ENCODE measurements at regions not wholly inside any gene's neighbourhood (a gene's known extent, or its start where the extent isn't known, plus 50 kb on each side); places are given as distances from the start of the nearest gene placed in this dataset.

- H3K4me2 ChIP-seq, result no peak overlapping the region
- H3K27ac Mint-ChIP-seq, result no peak overlapping the region
- H3K4me3 Mint-ChIP-seq, result no peak overlapping the region
- ATAC-seq (no peak), DNase-seq (ENCODE audit: low spot score) (no peak)
- H3K27ac ChIP-seq (ENCODE audit: low read depth), result no peak overlapping the region
- H3K4me1 ChIP-seq (ENCODE audit: insufficient read depth), result no peaks in the 10 kb centered on the region
- no peaks in the 10 kb centered on the region for H3K27me3 ChIP-seq (ENCODE audit: insufficient read depth)
- no peaks in the 10 kb centered on the region; the same call in 1 of the 2 replicates for H3K9me2 ChIP-seq (ENCODE audit: insufficient read depth)
- no peaks in the 10 kb centered on the region for H3K9me3 Mint-ChIP-seq
- no peaks in the 10 kb centered on the region for H3K79me2 ChIP-seq (replicated peaks; ENCODE audit: insufficient read depth)
- H3K4me1 Mint-ChIP-seq, result no peaks in the 10 kb centered on the region; the same call in 1 of the 3 replicates
- TF ChIP-seq REST (IDR thresholded peaks at IDR 0.05; ENCODE audit: unreplicated experiment) (no peak), JUNB (IDR thresholded peaks at IDR 0.05; ENCODE audit: unreplicated experiment) (no peak), ZNF462 (CRISPR knock-in tag; IDR thresholded peaks at IDR 0.05) (no peak), ETS1 (IDR thresholded peaks at IDR 0.05) (no peak)
- no peak overlapping the region for H2AFZ ChIP-seq
- no peaks in the 10 kb centered on the region for H3K27me3 Mint-ChIP-seq (ENCODE audit: insufficient read depth, low read depth, poor library complexity)
- no peaks in the 10 kb centered on the region for H3F3A ChIP-seq (replicated peaks; ENCODE audit: low read depth)
- no peak overlapping the region for H3K4me3 ChIP-seq
- no peaks in the 10 kb centered on the region for H3K36me3 ChIP-seq (ENCODE audit: insufficient read depth)
- no peaks in the 10 kb centered on the region for H3K36me3 Mint-ChIP-seq (ENCODE audit: low read depth)
- no peaks in the 10 kb centered on the region for H4K20me1 ChIP-seq (replicated peaks; ENCODE audit: insufficient read depth)
Measured at GRCh38 chr3:9308298-9308990, 54.4 kb upstream of the THUMPD3 start.
